Fibroblast of skin of scalp (primary cell): ENCODE measurements at regions not wholly inside any gene's neighbourhood (a gene's known extent, or its start where the extent isn't known, plus 50 kb on each side); places are given as distances from the start of the nearest gene placed in this dataset.
"Not testable (repeated sequence)": the region's sequence is repeated elsewhere in the genome, so short reads cannot be mapped to it uniquely, and the experiment has no call there.

Experiments used
- DNase-seq: peaks from one replicate; pipeline ENCODE4 v3.0.0-alpha.2; 2013

GRCh38 chr7:6882321-6882721 is 56.2 kb upstream of the CCZ1B start:
- not testable (repeated sequence) for DNase-seq

GRCh38 chr7:6883756-6884155 is 57.7 kb upstream of the CCZ1B start:
- not testable (repeated sequence) for DNase-seq

- no peak for DNase-seq
Measured at GRCh38 chr7:6886198-6886597, 60.1 kb upstream of the CCZ1B start.

GRCh38 chr7:6888267-6889045 is 62.4 kb upstream of the CCZ1B start:
- not testable (repeated sequence) for DNase-seq

GRCh38 chr7:6889252-6889812 is 63.3 kb upstream of the CCZ1B start:
- no peak for DNase-seq

- DNase-seq = not testable (repeated sequence)
Measured at GRCh38 chr7:6902097-6902518, 76.0 kb upstream of the CCZ1B start.

- not testable (repeated sequence) for DNase-seq
Measured at GRCh38 chr7:6903289-6903688, 77.2 kb upstream of the CCZ1B start.

- DNase-seq = not testable (repeated sequence)
Measured at GRCh38 chr7:6903792-6904191, 77.7 kb upstream of the CCZ1B start.

- DNase-seq = no peak
Measured at GRCh38 chr7:6917258-6917657, 91.2 kb upstream of the CCZ1B start.

GRCh38 chr7:6919169-6919568 is 93.1 kb upstream of the CCZ1B start:
- DNase-seq = not testable (repeated sequence)

GRCh38 chr7:6924523-6924922 is 98.4 kb upstream of the CCZ1B start:
- DNase-seq = not testable (repeated sequence)

GRCh38 chr7:6926193-6927174 is 100.4 kb upstream of the CCZ1B start:
- not testable (repeated sequence) for DNase-seq

- DNase-seq = not testable (repeated sequence)
Measured at GRCh38 chr7:6927643-6928042, 101.6 kb upstream of the CCZ1B start.

- DNase-seq = not testable (repeated sequence)
Measured at GRCh38 chr7:6929588-6929987, 103.5 kb upstream of the CCZ1B start.

- DNase-seq = not testable (repeated sequence)
Measured at GRCh38 chr7:6930081-6930635, 104.1 kb upstream of the CCZ1B start.

GRCh38 chr7:6930787-6931186 is 104.7 kb upstream of the CCZ1B start:
- not testable (repeated sequence) for DNase-seq

GRCh38 chr7:6931456-6931855 is 105.4 kb upstream of the CCZ1B start:
- not testable (repeated sequence) for DNase-seq

- DNase-seq = not testable (repeated sequence)
Measured at GRCh38 chr7:6933954-6934632, 108.0 kb upstream of the CCZ1B start.

GRCh38 chr7:6934981-6935380 is 108.9 kb upstream of the CCZ1B start:
- no peak for DNase-seq

- DNase-seq = not testable (repeated sequence)
Measured at GRCh38 chr7:6936626-6937025, 110.6 kb upstream of the CCZ1B start.

GRCh38 chr7:6937746-6938145 is 111.7 kb upstream of the CCZ1B start:
- DNase-seq = not testable (repeated sequence)

GRCh38 chr7:6938284-6938683 is 112.2 kb upstream of the CCZ1B start:
- DNase-seq = peak; percentile 4
